HL-60 (cell line): ENCODE measurements at regions not wholly inside any gene's neighbourhood (a gene's known extent, or its start where the extent isn't known, plus 50 kb on each side); places are given as distances from the start of the nearest gene placed in this dataset.
A peak's percentile ranks its signal among the peaks of the same experiment; 100 is the strongest.
"Not testable (repeated sequence)": the region's sequence is repeated elsewhere in the genome, so short reads cannot be mapped to it uniquely, and the experiment has no call there.

ENCODE experiments used
- DNase-seq, 2 experiments: peaks; one replicate each; pipeline ENCODE4 v3.0.0-alpha.2; 2010 to 2020; ENCODE audit warnings: low read depth in 1 of 2, low spot score in 1 of 2
- H3K27ac ChIP-seq: fragments of 250-450 bp; sonication (Bioruptor Pico); replicated peaks from 2 replicates; pipeline ENCODE4 v1.5.1; 2020; ENCODE audit warnings: mild to moderate bottlenecking, moderate library complexity
- H3K27me3 ChIP-seq: fragments of 250-450 bp; sonication (Bioruptor Pico); 2 replicates; pipeline ENCODE4 v1.5.1; 2021; ENCODE audit warnings: mild to moderate bottlenecking, moderate library complexity; ENCODE audit not compliant: insufficient read depth, poor library complexity, severe bottlenecking
- H3K4me3 ChIP-seq: replicated peaks from 2 replicates; pipeline ENCODE4 v1.5.1; 2011; ENCODE audit warnings: mild to moderate bottlenecking, control low read depth, low read length; ENCODE audit not compliant: insufficient read depth
- CTCF ChIP-seq: IDR thresholded peaks from one replicate; pipeline ENCODE4 v1.5.1; 2011; ENCODE audit warnings: low read length, control low read depth, inconsistent platforms; ENCODE audit not compliant: insufficient read depth
- GABPA ChIP-seq: IDR thresholded peaks from 2 replicates; pipeline ENCODE4 v1.6.1; 2012; ENCODE audit warnings: low read depth
- POLR2AphosphoS5 ChIP-seq: IDR thresholded peaks from 2 replicates; pipeline ENCODE4 v1.6.1; 2012; ENCODE audit warnings: low read depth
- REST ChIP-seq: IDR thresholded peaks from 2 replicates; pipeline ENCODE4 v1.6.1; 2012; ENCODE audit warnings: low read depth; ENCODE audit not compliant: insufficient replicate concordance
- SPI1 ChIP-seq: IDR thresholded peaks from 2 replicates; pipeline ENCODE4 v1.6.1; 2012; ENCODE audit warnings: low read depth, mild to moderate bottlenecking, borderline replicate concordance

GRCh38 chr2:105509269-105510086 lies 110.6 kb upstream of the FHL2 start:
- TF ChIP-seq REST, result no peak
- TF ChIP-seq CTCF, result no peak
- TF ChIP-seq GABPA, result no peak
- no peak for TF ChIP-seq POLR2AphosphoS5
- no peak for TF ChIP-seq SPI1
- H3K27ac ChIP-seq, result no peak overlapping the region

DNA sequence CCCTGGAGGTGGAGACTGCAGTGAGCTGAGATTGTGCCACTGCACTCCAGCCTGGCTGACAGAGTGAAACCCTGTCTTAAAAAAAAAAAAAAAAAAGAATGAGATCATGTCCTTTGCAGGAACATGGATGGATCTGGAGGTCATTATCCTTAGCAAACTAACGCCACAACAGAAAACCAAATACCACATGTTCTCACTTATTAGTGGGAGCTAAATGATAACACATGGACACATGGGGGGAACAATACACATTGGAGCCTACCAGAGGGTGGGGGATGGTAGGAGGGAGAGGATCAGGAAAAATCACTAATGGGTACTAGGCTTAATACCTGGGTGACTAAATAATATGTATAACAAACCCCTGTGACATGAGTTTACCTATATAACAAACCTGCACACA lies 108.0 kb upstream of the FHL2 start:
- DNase-seq, H3K27me3 ChIP-seq, H3K4me3 ChIP-seq, H3K27ac ChIP-seq: not testable (repeated sequence)

More at GRCh38 chr2:105509269-105510086, 110.6 kb upstream of the FHL2 start:
- Histone ChIP-seq H3K4me3 (no peak overlapping the region), H3K27me3 (peaks cover 2% of the 10 kb centered on the region)
- DNase-seq, result no peak

- peaks cover 2% of the 10 kb centered on the region for H3K27me3 ChIP-seq
- TF ChIP-seq POLR2AphosphoS5 (no peak), SPI1 (no peak), CTCF (no peak), GABPA (no peak), REST (no peak)
- DNase-seq, result no peak
- H3K4me3 ChIP-seq, result no peak overlapping the region
- no peak overlapping the region for H3K27ac ChIP-seq
These were observed 105.6 kb upstream of the FHL2 start for GRCh38 chr2:105504459-105504858.

- peaks cover 2% of the 10 kb centered on the region for H3K27me3 ChIP-seq
- DNase-seq, result no peak
- TF ChIP-seq CTCF, result no peak
- peak; percentile 47 for TF ChIP-seq REST
- TF ChIP-seq SPI1, result no peak
- no peak for TF ChIP-seq GABPA
- TF ChIP-seq POLR2AphosphoS5, result no peak
- H3K27ac ChIP-seq, result no peak overlapping the region
- H3K4me3 ChIP-seq, result no peak overlapping the region
These were observed 103.9 kb upstream of the FHL2 start for GRCh38 chr2:105502625-105503334.
